ENCODE measurements at regions not wholly inside any gene's neighbourhood (a gene's known extent, or its start where the extent isn't known, plus 50 kb on each side); places are given as distances from the start of the nearest gene placed in this dataset.
"Not testable (repeated sequence)": the region's sequence is repeated elsewhere in the genome, so short reads cannot be mapped to it uniquely, and the experiment has no call there.

DNA sequence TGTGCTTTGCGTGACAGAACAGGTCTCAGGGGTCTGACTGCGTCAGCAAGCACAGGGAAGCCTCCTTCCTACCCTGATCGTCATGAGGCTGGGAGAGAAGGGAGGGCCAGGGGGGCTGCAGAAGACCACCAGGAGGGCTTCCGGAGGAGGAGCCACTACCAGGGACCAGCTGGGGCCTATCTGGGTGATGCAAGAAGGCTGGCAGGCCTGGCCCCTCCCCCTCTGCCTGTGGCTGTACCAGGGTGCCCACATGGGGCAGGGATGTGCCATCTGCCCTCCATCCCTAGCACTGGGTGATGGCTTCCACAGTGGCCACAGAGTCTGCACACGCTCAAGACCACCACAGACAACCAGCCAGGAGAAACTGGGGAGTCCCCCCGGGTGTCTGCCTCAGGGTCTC is 116.4 kb upstream of the NKX1-1 start:
- no peak for ATAC-seq
- no peaks in the 10 kb centered on the region for H3K9me3 ChIP-seq (ENCODE audit: low read length)
- no peaks in the 10 kb centered on the region for H4K20me1 ChIP-seq (ENCODE audit: low read length)
- H3K36me3 ChIP-seq (ENCODE audit: low read depth, low read length): no peaks in the 10 kb centered on the region
- H3K4me1 ChIP-seq (ENCODE audit: insufficient read depth, low read length): no peaks in the 10 kb centered on the region
- ChIA-PET POLR2A (ENCODE audit: unreplicated experiment) (no interaction called here), CTCF (no interaction called here)
- peaks cover 44% of the 10 kb centered on the region for H3K27me3 ChIP-seq (ENCODE audit: low read length)
- H3F3A ChIP-seq (ENCODE audit: low read length, unreplicated experiment): no peaks in the 10 kb centered on the region
- no peak overlapping the region for H3K4me3 ChIP-seq (ENCODE audit: low read length)
- H3K9ac ChIP-seq (ENCODE audit: low read length): no peak overlapping the region
- no peak for TF ChIP-seq CTCF (conservative IDR thresholded peaks at IDR 0.05; ENCODE audit: low read depth, low read length)
- no peak for TF ChIP-seq EZH2phosphoT487 (IDR thresholded peaks at IDR 0.05; ENCODE audit: borderline replicate concordance, low read length)
- TF ChIP-seq EZH2 (IDR thresholded peaks at IDR 0.05; ENCODE audit: low read length, unreplicated experiment): no peak
- no peak overlapping the region for H3K27ac ChIP-seq (ENCODE audit: low read length)
- H3K4me2 ChIP-seq (ENCODE audit: low read length): no peak overlapping the region
- no peak for DNase-seq
- no peaks in the 10 kb centered on the region for H3K79me2 ChIP-seq (ENCODE audit: low read length)
- no TSS peak for BruUV-seq (replicated peaks)
- no peaks in the 10 kb centered on the region for H3K9me2 ChIP-seq (replicated peaks; ENCODE audit: low read length)
- intact Hi-C loops (cut with micrococcal nuclease): no loop called here
- no peak overlapping the region for H2AFZ ChIP-seq (ENCODE audit: low read length)

GRCh38 chr4:1521821-1522361 is 115.6 kb upstream of the NKX1-1 start:
- Histone ChIP-seq H3K9me3 (ENCODE audit: low read length) (no peaks in the 10 kb centered on the region), H3K9ac (ENCODE audit: low read length) (no peak overlapping the region), H3K9me2 (replicated peaks; ENCODE audit: low read length) (no peaks in the 10 kb centered on the region), H2AFZ (ENCODE audit: low read length) (no peak overlapping the region), H3K4me3 (ENCODE audit: low read length) (no peak overlapping the region), H3K79me2 (ENCODE audit: low read length) (no peaks in the 10 kb centered on the region), H3K27ac (ENCODE audit: low read length) (no peak overlapping the region), H3K36me3 (ENCODE audit: low read depth, low read length) (no peaks in the 10 kb centered on the region), H3K4me2 (ENCODE audit: low read length) (no peak overlapping the region), H3K4me1 (ENCODE audit: insufficient read depth, low read length) (no peaks in the 10 kb centered on the region), H3K27me3 (ENCODE audit: low read length) (peaks cover 44% of the 10 kb centered on the region), H3F3A (ENCODE audit: low read length, unreplicated experiment) (no peaks in the 10 kb centered on the region), H4K20me1 (ENCODE audit: low read length) (no peaks in the 10 kb centered on the region)
- POLR2A ChIA-PET (ENCODE audit: unreplicated experiment): no interaction called here
- intact Hi-C loops (cut with micrococcal nuclease): no loop called here
- no TSS peak for BruUV-seq (replicated peaks)
- TF ChIP-seq CTCF (conservative IDR thresholded peaks at IDR 0.05; ENCODE audit: low read depth, low read length) (no peak), EZH2phosphoT487 (IDR thresholded peaks at IDR 0.05; ENCODE audit: borderline replicate concordance, low read length) (no peak), EZH2 (IDR thresholded peaks at IDR 0.05; ENCODE audit: low read length, unreplicated experiment) (no peak)
- no peak for DNase-seq
- CTCF ChIA-PET: no interaction called here
- ATAC-seq: no peak

- Histone ChIP-seq H2AFZ (ENCODE audit: low read length) (peak overlapping the region; percentile 71; the same call in 1 of the 2 replicates), H3K27me3 (ENCODE audit: low read length) (peaks cover 44% of the 10 kb centered on the region), H3K4me2 (ENCODE audit: low read length) (peak overlapping the region; percentile 72), H3K4me3 (ENCODE audit: low read length) (peak overlapping the region; percentile 58)
- BruUV-seq (replicated peaks); H3K9me3 ChIP-seq (ENCODE audit: low read length); H3K9ac ChIP-seq (ENCODE audit: low read length); H3K36me3 ChIP-seq (ENCODE audit: low read depth, low read length); H4K20me1 ChIP-seq (ENCODE audit: low read length); CTCF ChIA-PET; intact Hi-C loops (cut with micrococcal nuclease); H3K9me2 ChIP-seq (replicated peaks; ENCODE audit: low read length); H3K79me2 ChIP-seq (ENCODE audit: low read length); POLR2A ChIA-PET (ENCODE audit: unreplicated experiment); H3K27ac ChIP-seq (ENCODE audit: low read length); H3K4me1 ChIP-seq (ENCODE audit: insufficient read depth, low read length); H3F3A ChIP-seq (ENCODE audit: low read length, unreplicated experiment): not testable (repeated sequence)
- DNase-seq (peak; percentile 19), ATAC-seq (peak; percentile 31)
These were observed 114.7 kb upstream of the NKX1-1 start for GRCh38 chr4:1520795-1521576.

All from PC-3 (cell line).